Epithelial cell of proximal tubule (primary cell): ENCODE measurements at regions not wholly inside any gene's neighbourhood (a gene's known extent, or its start where the extent isn't known, plus 50 kb on each side); places are given as distances from the start of the nearest gene placed in this dataset.

ENCODE experiments used
- DNase-seq: peaks from one replicate; pipeline ENCODE4 v3.0.0-alpha.2; 2011; ENCODE audit warnings: low read depth
- H3K4me3 ChIP-seq: 2 replicates; pipeline ENCODE4 v1.5.1; 2011; ENCODE audit warnings: low read depth, mild to moderate bottlenecking, low read length
- CTCF ChIP-seq: conservative IDR thresholded peaks from 2 replicates; pipeline ENCODE4 v1.5.1; 2012; ENCODE audit warnings: low read depth, mild to moderate bottlenecking, low read length

GRCh38 chr18:41207706-41208105, 747.3 kb upstream of the PIK3C3 start:
- TF ChIP-seq CTCF = no peak
- no peak overlapping the region for H3K4me3 ChIP-seq
- DNase-seq = no peak

DNA sequence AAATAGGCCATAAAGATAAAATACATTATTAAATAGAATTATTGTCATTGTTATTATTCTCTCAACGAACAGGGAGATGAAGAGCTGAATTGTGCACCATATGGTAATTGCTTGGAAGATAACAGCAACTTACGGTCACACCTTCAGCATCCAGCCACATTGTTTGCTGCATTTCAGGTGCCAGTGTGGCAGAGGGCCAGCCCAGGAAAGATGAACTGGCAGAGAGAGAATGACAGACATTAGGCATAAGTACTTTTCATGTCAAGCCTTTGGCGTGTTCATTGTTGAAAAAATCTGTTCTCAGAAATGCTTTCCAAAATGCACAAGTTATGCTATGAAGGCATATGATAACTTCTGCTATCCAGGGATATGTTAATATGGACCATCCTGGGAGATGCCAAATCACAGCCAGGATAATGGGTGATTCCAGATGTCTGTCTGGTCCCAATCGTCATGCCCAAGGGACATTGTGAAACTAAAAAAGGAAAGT, 748.6 kb upstream of the PIK3C3 start:
- DNase-seq = no peak
- H3K4me3 ChIP-seq = no peak overlapping the region
- TF ChIP-seq CTCF = no peak

DNA sequence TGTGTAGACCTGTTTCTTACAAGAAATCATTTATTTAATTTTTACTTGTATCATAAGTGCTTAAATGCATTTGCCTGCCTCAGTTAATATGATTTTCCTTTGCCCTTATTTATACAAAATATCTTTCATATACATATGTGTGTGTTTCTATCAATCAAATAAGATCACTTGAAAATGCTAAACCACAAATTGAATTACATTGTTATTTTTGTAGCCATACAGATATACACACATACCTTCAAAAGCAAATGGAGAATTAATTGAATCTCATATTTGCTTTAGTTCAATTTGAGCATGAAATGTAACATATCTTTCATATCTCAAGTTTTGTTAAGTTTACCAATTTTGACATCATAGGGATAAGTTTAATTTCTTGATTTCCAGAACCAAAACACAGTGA, 755.8 kb upstream of the PIK3C3 start:
- TF ChIP-seq CTCF = no peak
- H3K4me3 ChIP-seq = no peak overlapping the region
- DNase-seq = no peak

DNA sequence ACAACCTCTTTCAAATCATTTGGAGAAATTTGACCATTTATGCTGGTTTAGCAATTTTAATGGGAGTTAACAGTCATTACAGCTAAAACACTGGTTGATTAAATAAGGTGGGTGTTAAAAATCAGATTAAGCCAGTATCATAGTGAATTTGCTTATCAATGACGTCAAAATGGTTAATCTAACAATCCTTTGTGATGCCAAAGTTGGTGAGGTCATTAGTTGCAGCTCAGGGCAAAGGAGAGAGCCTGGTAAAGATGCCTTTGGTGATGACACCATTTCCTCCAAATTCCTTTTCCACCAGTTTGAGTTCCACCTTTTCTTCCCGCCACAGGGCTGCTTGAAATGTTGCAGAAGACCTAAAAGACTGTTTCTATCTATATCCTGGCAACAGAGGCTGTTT, 757.1 kb upstream of the PIK3C3 start:
- DNase-seq = no peak
- H3K4me3 ChIP-seq = no peak overlapping the region
- no peak for TF ChIP-seq CTCF

DNA sequence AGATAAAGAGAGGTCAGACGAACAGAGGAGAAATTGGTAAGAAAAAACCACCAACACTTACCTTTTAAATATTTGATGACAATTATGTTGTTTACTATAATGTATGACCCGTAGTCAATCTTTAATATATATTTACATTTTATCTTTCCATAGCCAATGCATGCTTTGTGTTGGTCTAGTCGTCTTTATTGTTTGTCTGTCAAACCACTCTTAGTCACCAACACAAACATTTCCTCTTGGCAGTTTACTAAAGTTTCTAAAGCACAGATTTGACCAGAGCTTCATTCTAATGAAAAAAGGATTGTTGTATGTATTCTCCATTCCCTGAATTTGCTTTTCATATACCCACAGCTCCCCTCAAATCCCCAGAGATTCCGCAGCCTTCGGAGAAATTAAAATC, 784.7 kb upstream of the PIK3C3 start:
- TF ChIP-seq CTCF = no peak
- no peak for DNase-seq

GRCh38 chr18:41165625-41166024, 789.4 kb upstream of the PIK3C3 start:
- no peak for DNase-seq
- no peak for TF ChIP-seq CTCF
- H3K4me3 ChIP-seq = no peak overlapping the region

More for the DNA sequence above, 784.7 kb upstream of the PIK3C3 start:
- no peak overlapping the region for H3K4me3 ChIP-seq

DNA sequence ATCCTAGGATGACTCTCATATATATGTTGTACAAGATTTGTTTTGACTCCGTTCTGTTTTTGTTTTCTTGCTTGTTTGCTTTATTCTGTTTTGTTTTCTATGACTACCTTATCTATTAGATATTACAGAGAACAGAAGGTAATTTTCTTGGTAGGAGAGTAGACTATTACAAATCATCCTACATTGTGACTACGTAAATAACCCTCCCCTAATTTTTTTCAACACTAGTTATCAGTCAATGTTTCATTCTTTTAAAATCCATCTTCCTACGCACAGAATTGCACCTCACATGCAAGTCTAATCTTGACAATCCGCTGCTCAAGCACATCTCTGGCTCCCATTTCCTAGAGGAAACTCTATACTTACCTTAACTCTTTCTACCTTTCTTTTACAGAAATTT, 792.3 kb upstream of the PIK3C3 start:
- DNase-seq = no peak
- TF ChIP-seq CTCF = no peak
- no peak overlapping the region for H3K4me3 ChIP-seq
